ACC112 (cell line): ENCODE measurements at regions not wholly inside any gene's neighbourhood (a gene's known extent, or its start where the extent isn't known, plus 50 kb on each side); places are given as distances from the start of the nearest gene placed in this dataset.

Experiments used
- H2AFZ ChIP-seq: fragments of 200-600 bp; sonication (generic); one replicate; pipeline ENCODE4 v1.6.0; 2017; ENCODE audit warnings: antibody characterized with exemption, low read length; ENCODE audit not compliant: unreplicated experiment
- H3K27ac ChIP-seq: fragments of 200-600 bp; sonication (generic); 2 replicates; pipeline ENCODE4 v1.5.1; 2014; ENCODE audit warnings: low read depth, mild to moderate bottlenecking, antibody characterized with exemption, low read length, moderate library complexity
- H3K27me3 ChIP-seq: fragments of 200-600 bp; sonication (generic); 2 replicates; pipeline ENCODE4 v1.6.1; 2014; ENCODE audit warnings: mild to moderate bottlenecking, antibody characterized with exemption, low read length, moderate library complexity, mixed read lengths; ENCODE audit not compliant: insufficient read depth
- H3K36me3 ChIP-seq: fragments of 200-600 bp; sonication (generic); 2 replicates; pipeline ENCODE4 v1.6.1; 2016; ENCODE audit warnings: mild to moderate bottlenecking, antibody characterized with exemption, low read length, moderate library complexity, mixed read lengths; ENCODE audit not compliant: insufficient read depth
- H3K4me1 ChIP-seq: fragments of 200-600 bp; sonication (generic); one replicate; pipeline ENCODE4 v1.6.1; 2016; ENCODE audit warnings: low read length, mixed read lengths; ENCODE audit not compliant: insufficient read depth, unreplicated experiment, control insufficient read depth
- H3K4me3 ChIP-seq: fragments of 200-600 bp; sonication (generic); 2 replicates; pipeline ENCODE4 v1.5.1; 2014; ENCODE audit warnings: mild to moderate bottlenecking, low read depth, low read length
- H3K79me2 ChIP-seq: fragments of 200-600 bp; sonication (generic); one replicate; pipeline ENCODE4 v1.6.0; 2016; ENCODE audit warnings: low read length; ENCODE audit not compliant: control insufficient read depth, unreplicated experiment, insufficient read depth

GRCh38 chr2:144242311-144242710 lies 277.6 kb downstream of the ZEB2 start:
- no peak overlapping the region for H3K27ac ChIP-seq
- H3K79me2 ChIP-seq = no peaks in the 10 kb centered on the region
- H3K4me1 ChIP-seq = no peaks in the 10 kb centered on the region
- H3K36me3 ChIP-seq = no peaks in the 10 kb centered on the region
- no peak overlapping the region for H2AFZ ChIP-seq
- no peak overlapping the region for H3K4me3 ChIP-seq
- H3K27me3 ChIP-seq = no peaks in the 10 kb centered on the region

- H3K4me3 ChIP-seq = no peak overlapping the region
- no peaks in the 10 kb centered on the region for H3K27me3 ChIP-seq
- H2AFZ ChIP-seq = no peak overlapping the region
- no peaks in the 10 kb centered on the region for H3K4me1 ChIP-seq
- no peak overlapping the region for H3K27ac ChIP-seq
- no peaks in the 10 kb centered on the region for H3K79me2 ChIP-seq
- no peaks in the 10 kb centered on the region for H3K36me3 ChIP-seq
Observed at GRCh38 chr2:144241801-144242200, 278.1 kb downstream of the ZEB2 start.

- Histone ChIP-seq H3K36me3 (no peaks in the 10 kb centered on the region), H3K27ac (no peak overlapping the region), H2AFZ (no peak overlapping the region)
Observed at GRCh38 chr2:144240656-144241339, 279.1 kb downstream of the ZEB2 start.

GRCh38 chr2:144239726-144240125 lies 280.2 kb downstream of the ZEB2 start:
- no peaks in the 10 kb centered on the region for H3K36me3 ChIP-seq
- no peak overlapping the region for H2AFZ ChIP-seq
- H3K79me2 ChIP-seq = no peaks in the 10 kb centered on the region
- no peak overlapping the region for H3K4me3 ChIP-seq
- H3K27me3 ChIP-seq = no peaks in the 10 kb centered on the region
- no peak overlapping the region for H3K27ac ChIP-seq
- H3K4me1 ChIP-seq = no peaks in the 10 kb centered on the region

More at GRCh38 chr2:144240656-144241339, 279.1 kb downstream of the ZEB2 start:
- H3K79me2 ChIP-seq = no peaks in the 10 kb centered on the region
- H3K4me3 ChIP-seq = no peak overlapping the region
- no peaks in the 10 kb centered on the region for H3K27me3 ChIP-seq
- H3K4me1 ChIP-seq = no peaks in the 10 kb centered on the region

- H3K27ac ChIP-seq = no peak overlapping the region
- H3K4me3 ChIP-seq = no peak overlapping the region
- H3K79me2 ChIP-seq = no peaks in the 10 kb centered on the region
- no peaks in the 10 kb centered on the region for H3K36me3 ChIP-seq
- H2AFZ ChIP-seq = no peak overlapping the region
- no peaks in the 10 kb centered on the region for H3K27me3 ChIP-seq
- H3K4me1 ChIP-seq = no peaks in the 10 kb centered on the region
Observed at GRCh38 chr2:144239306-144239705, 280.6 kb downstream of the ZEB2 start.

GRCh38 chr2:144237830-144238627 lies 281.9 kb downstream of the ZEB2 start:
- H3K27ac ChIP-seq = no peak overlapping the region
- H3K4me1 ChIP-seq = no peaks in the 10 kb centered on the region
- H2AFZ ChIP-seq = no peak overlapping the region
- no peaks in the 10 kb centered on the region for H3K27me3 ChIP-seq
- H3K79me2 ChIP-seq = no peaks in the 10 kb centered on the region
- H3K4me3 ChIP-seq = no peak overlapping the region
- no peaks in the 10 kb centered on the region for H3K36me3 ChIP-seq

GRCh38 chr2:144237108-144237507 lies 282.8 kb downstream of the ZEB2 start:
- no peaks in the 10 kb centered on the region for H3K36me3 ChIP-seq
- no peaks in the 10 kb centered on the region for H3K79me2 ChIP-seq
- no peak overlapping the region for H3K4me3 ChIP-seq
- H2AFZ ChIP-seq = no peak overlapping the region
- no peaks in the 10 kb centered on the region for H3K4me1 ChIP-seq
- H3K27me3 ChIP-seq = no peaks in the 10 kb centered on the region
- H3K27ac ChIP-seq = no peak overlapping the region

GRCh38 chr2:144235050-144235449 lies 284.9 kb downstream of the ZEB2 start:
- Histone ChIP-seq H3K4me1 (peaks cover 10% of the 10 kb centered on the region), H3K79me2 (no peaks in the 10 kb centered on the region), H3K36me3 (no peaks in the 10 kb centered on the region), H3K27ac (no peak overlapping the region), H2AFZ (no peak overlapping the region), H3K27me3 (no peaks in the 10 kb centered on the region), H3K4me3 (no peak overlapping the region)

- no peaks in the 10 kb centered on the region for H3K36me3 ChIP-seq
- no peak overlapping the region for H3K27ac ChIP-seq
- peaks cover 15% of the 10 kb centered on the region for H3K4me1 ChIP-seq
- no peaks in the 10 kb centered on the region for H3K79me2 ChIP-seq
- H3K27me3 ChIP-seq = no peaks in the 10 kb centered on the region
- H2AFZ ChIP-seq = no peak overlapping the region
- no peak overlapping the region for H3K4me3 ChIP-seq
Observed at GRCh38 chr2:144234542-144234871, 285.4 kb downstream of the ZEB2 start.

GRCh38 chr2:144233733-144234541 lies 286.0 kb downstream of the ZEB2 start:
- Histone ChIP-seq H3K4me3 (no peak overlapping the region), H3K79me2 (no peaks in the 10 kb centered on the region), H3K27ac (no peak overlapping the region), H3K4me1 (peaks cover 20% of the 10 kb centered on the region), H3K36me3 (no peaks in the 10 kb centered on the region), H2AFZ (no peak overlapping the region), H3K27me3 (no peaks in the 10 kb centered on the region)
